DND-41 (cell line): ENCODE measurements at regions not wholly inside any gene's neighbourhood (a gene's known extent, or its start where the extent isn't known, plus 50 kb on each side); places are given as distances from the start of the nearest gene placed in this dataset.

Experiments used
- ATAC-seq: fragments of 200-7000 bp; cut with Tn5 transposase; 3 replicates; pipeline ENCODE4 v1.9.1; 2021; ENCODE audit warnings: low read depth; ENCODE audit not compliant: insufficient read depth
- DNase-seq: peaks from one replicate; pipeline ENCODE4 v3.0.0-alpha.2; 2020
- H2AFZ ChIP-seq: 2 replicates; pipeline ENCODE4 v1.6.0; 2012; ENCODE audit warnings: low read depth, low read length
- H3K27ac ChIP-seq: 2 replicates; pipeline ENCODE4 v1.5.1; 2012; ENCODE audit warnings: low read length, inconsistent platforms
- H3K27me3 ChIP-seq: fragments of 200-600 bp; sonication (generic); 2 replicates; pipeline ENCODE4 v1.6.0; 2012; ENCODE audit warnings: low read length, mild to moderate bottlenecking, inconsistent platforms; ENCODE audit not compliant: insufficient read depth, poor library complexity
- H3K36me3 ChIP-seq: 2 replicates; pipeline ENCODE4 v1.5.1; 2012; ENCODE audit warnings: low read length, inconsistent platforms; ENCODE audit not compliant: insufficient read depth
- H3K4me1 ChIP-seq: 2 replicates; pipeline ENCODE4 v1.5.1; 2012; ENCODE audit warnings: mild to moderate bottlenecking, low read length; ENCODE audit not compliant: insufficient read depth
- H3K4me2 ChIP-seq: 2 replicates; pipeline ENCODE4 v1.6.0; 2012; ENCODE audit warnings: mild to moderate bottlenecking, moderate library complexity, low read length, inconsistent platforms; ENCODE audit not compliant: insufficient read depth
- H3K4me3 ChIP-seq, 2 experiments: fragments of 200-600 bp in 1 of 2; shearing (Covaris generic) in 1 of 2; 2 replicates each; pipeline ENCODE4 v1.5.1; 2012 to 2016; ENCODE audit warnings: inconsistent platforms in 2 of 2, low read length in 2 of 2, mild to moderate bottlenecking in 2 of 2, low read depth in 1 of 2, moderate library complexity in 1 of 2
- H3K79me2 ChIP-seq: 2 replicates; pipeline ENCODE4 v1.6.0; 2012; ENCODE audit warnings: low read length, inconsistent platforms; ENCODE audit not compliant: insufficient read depth
- H3K9ac ChIP-seq: 2 replicates; pipeline ENCODE4 v1.6.0; 2012; ENCODE audit warnings: low read depth, mild to moderate bottlenecking, inconsistent platforms, low read length, moderate library complexity
- H3K9me3 ChIP-seq: 2 replicates; pipeline ENCODE4 v1.5.1; 2012; ENCODE audit warnings: low read length, moderate library complexity, mild to moderate bottlenecking, inconsistent platforms; ENCODE audit not compliant: insufficient read depth, severe bottlenecking
- H4K20me1 ChIP-seq: 2 replicates; pipeline ENCODE4 v1.6.0; 2012; ENCODE audit warnings: low read length; ENCODE audit not compliant: insufficient read depth
- EZH2 ChIP-seq: IDR thresholded peaks from 3 replicates; pipeline ENCODE4 v1.6.1; 2012; ENCODE audit warnings: borderline replicate concordance, low read depth, mild to moderate bottlenecking, moderate library complexity, low read length, inconsistent platforms; ENCODE audit not compliant: severe bottlenecking
- TF ChIP-seq, protein P1 (sequence below): IDR thresholded peaks from 2 replicates; pipeline ENCODE4 v1.5.1; 2012; ENCODE audit warnings: borderline replicate concordance, low read length, moderate library complexity, mild to moderate bottlenecking; ENCODE audit not compliant: poor library complexity, severe bottlenecking; ENCODE audit errors: extremely low read depth

DNA sequence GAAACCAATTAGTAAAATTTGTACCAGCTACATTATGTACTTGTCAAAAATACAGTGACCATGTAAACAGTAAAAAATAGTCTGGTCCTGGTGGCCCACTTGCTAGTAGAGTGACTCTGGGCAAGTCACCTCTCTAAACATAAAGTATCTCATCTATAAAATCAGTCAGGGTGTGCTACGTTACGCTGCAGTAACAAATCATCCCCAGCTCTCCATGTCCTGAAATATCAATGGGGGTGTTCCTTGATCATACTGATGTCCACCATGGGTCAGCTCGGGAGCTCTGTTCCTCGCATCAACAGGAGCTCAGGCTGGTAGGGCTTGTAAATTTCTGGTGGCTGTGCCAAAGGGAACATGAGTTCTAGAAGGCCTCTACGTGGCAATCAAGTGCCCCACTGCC lies 268.6 kb downstream of the RAB28 start:
- no peak overlapping the region for H2AFZ ChIP-seq
- no peak overlapping the region for H3K4me2 ChIP-seq
- H3K27me3 ChIP-seq: no peaks in the 10 kb centered on the region
- no peak overlapping the region for H3K27ac ChIP-seq
- ATAC-seq (no peak), DNase-seq (no peak)
- H3K79me2 ChIP-seq: no peaks in the 10 kb centered on the region
- no peaks in the 10 kb centered on the region for H4K20me1 ChIP-seq
- H3K36me3 ChIP-seq: no peaks in the 10 kb centered on the region
- H3K4me1 ChIP-seq: no peaks in the 10 kb centered on the region
- no peak for TF ChIP-seq EZH2
- TF ChIP-seq, protein P1, sequence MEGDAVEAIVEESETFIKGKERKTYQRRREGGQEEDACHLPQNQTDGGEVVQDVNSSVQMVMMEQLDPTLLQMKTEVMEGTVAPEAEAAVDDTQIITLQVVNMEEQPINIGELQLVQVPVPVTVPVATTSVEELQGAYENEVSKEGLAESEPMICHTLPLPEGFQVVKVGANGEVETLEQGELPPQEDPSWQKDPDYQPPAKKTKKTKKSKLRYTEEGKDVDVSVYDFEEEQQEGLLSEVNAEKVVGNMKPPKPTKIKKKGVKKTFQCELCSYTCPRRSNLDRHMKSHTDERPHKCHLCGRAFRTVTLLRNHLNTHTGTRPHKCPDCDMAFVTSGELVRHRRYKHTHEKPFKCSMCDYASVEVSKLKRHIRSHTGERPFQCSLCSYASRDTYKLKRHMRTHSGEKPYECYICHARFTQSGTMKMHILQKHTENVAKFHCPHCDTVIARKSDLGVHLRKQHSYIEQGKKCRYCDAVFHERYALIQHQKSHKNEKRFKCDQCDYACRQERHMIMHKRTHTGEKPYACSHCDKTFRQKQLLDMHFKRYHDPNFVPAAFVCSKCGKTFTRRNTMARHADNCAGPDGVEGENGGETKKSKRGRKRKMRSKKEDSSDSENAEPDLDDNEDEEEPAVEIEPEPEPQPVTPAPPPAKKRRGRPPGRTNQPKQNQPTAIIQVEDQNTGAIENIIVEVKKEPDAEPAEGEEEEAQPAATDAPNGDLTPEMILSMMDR: no peak
- peaks cover 3% of the 10 kb centered on the region for H3K9me3 ChIP-seq
- no peak overlapping the region for H3K4me3 ChIP-seq
- no peak overlapping the region for H3K9ac ChIP-seq

DNA sequence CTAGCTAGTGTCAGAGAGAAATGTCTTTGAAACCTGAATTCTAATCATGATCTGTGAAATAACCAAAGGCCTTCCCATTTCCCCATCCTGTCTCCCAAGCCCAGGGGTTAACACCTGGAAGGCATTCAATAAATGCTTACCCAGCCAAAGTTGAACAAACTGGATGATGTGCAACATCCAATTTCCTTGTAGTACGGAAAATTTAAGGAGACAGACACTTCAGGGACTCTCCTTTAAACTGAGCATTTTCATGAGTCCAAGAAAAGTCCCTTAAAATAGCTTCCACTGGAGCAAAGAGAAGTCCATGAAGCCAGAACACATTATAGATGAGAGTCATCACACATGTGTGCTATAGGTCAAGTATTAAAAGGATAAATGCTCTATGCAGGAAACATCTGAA lies 271.2 kb downstream of the RAB28 start:
- Histone ChIP-seq H3K4me1 (no peaks in the 10 kb centered on the region), H3K9me3 (peaks cover 3% of the 10 kb centered on the region), H3K27me3 (no peaks in the 10 kb centered on the region), H4K20me1 (no peaks in the 10 kb centered on the region), H3K36me3 (no peaks in the 10 kb centered on the region), H3K27ac (no peak overlapping the region), H3K79me2 (no peaks in the 10 kb centered on the region), H2AFZ (no peak overlapping the region), H3K4me3 (no peak overlapping the region), H3K4me2 (no peak overlapping the region), H3K9ac (no peak overlapping the region)
- TF ChIP-seq, protein P1: no peak
- no peak for TF ChIP-seq EZH2
- ATAC-seq (no peak), DNase-seq (no peak)

DNA sequence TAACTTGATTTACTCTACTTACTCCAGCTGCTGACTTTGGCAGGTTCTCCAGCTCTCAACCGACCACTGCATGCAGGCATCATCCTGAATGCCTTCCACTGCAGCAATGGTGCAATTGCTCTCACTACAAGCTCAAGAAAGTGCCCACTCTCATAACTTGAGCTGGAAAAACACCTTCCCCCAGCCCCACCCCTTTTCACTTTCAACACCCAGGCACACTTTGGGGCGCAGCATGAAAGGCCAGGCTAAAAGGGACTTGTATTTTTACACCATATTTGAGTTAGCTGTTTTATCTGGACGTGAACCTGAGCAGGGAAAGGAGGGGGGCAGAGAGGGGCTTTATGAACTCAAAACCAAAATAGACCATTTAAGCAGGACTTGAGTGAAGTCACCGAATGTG lies 274.5 kb downstream of the RAB28 start:
- no peak overlapping the region for H3K4me2 ChIP-seq
- H3K36me3 ChIP-seq: no peaks in the 10 kb centered on the region
- H3K9me3 ChIP-seq: no peaks in the 10 kb centered on the region
- H2AFZ ChIP-seq: no peak overlapping the region
- H3K4me1 ChIP-seq: no peaks in the 10 kb centered on the region
- no peaks in the 10 kb centered on the region for H3K27me3 ChIP-seq
- no peak overlapping the region for H3K4me3 ChIP-seq
- TF ChIP-seq, protein P1: no peak
- TF ChIP-seq EZH2: no peak
- no peaks in the 10 kb centered on the region for H4K20me1 ChIP-seq
- H3K27ac ChIP-seq: no peak overlapping the region
- DNase-seq (no peak), ATAC-seq (no peak)
- H3K79me2 ChIP-seq: no peaks in the 10 kb centered on the region
- H3K9ac ChIP-seq: no peak overlapping the region
